NCI-H526 treated with DMSO at 0.1 percent for 48 hours (cell line): ENCODE measurements at regions not wholly inside any gene's neighbourhood (a gene's known extent, or its start where the extent isn't known, plus 50 kb on each side); places are given as distances from the start of the nearest gene placed in this dataset.

ENCODE experiments used
- DNase-seq: peaks from one replicate; lab custom pipeline; 2025; lab: John Stamatoyannopoulos, UW

- no peak for DNase-seq
These were observed 102.9 kb upstream of the TOX3 start for GRCh38 chr16:52649870-52650269.

- no peak for DNase-seq
These were observed 100.6 kb upstream of the TOX3 start for GRCh38 chr16:52647588-52647987.

- DNase-seq: no peak
These were observed 96.1 kb upstream of the TOX3 start for GRCh38 chr16:52643006-52643405.

- DNase-seq: no peak
These were observed 87.6 kb upstream of the TOX3 start for GRCh38 chr16:52634528-52634927.

- no peak for DNase-seq
These were observed 87.2 kb upstream of the TOX3 start for GRCh38 chr16:52634104-52634503.

- no peak for DNase-seq
These were observed 86.3 kb upstream of the TOX3 start for GRCh38 chr16:52633230-52633629.

- DNase-seq: no peak
These were observed 84.8 kb upstream of the TOX3 start for GRCh38 chr16:52631711-52632110.

- no peak for DNase-seq
These were observed 83.8 kb upstream of the TOX3 start for GRCh38 chr16:52630711-52631110.

- DNase-seq: no peak
These were observed 82.4 kb upstream of the TOX3 start for GRCh38 chr16:52629296-52629695.

GRCh38 chr16:52624891-52625290 is 77.9 kb upstream of the TOX3 start:
- no peak for DNase-seq

GRCh38 chr16:52621651-52622050 is 74.7 kb upstream of the TOX3 start:
- no peak for DNase-seq

- DNase-seq: no peak
These were observed 72.0 kb upstream of the TOX3 start for GRCh38 chr16:52618753-52619497.

GRCh38 chr16:52617591-52617990 is 70.6 kb upstream of the TOX3 start:
- no peak for DNase-seq

GRCh38 chr16:52613508-52613907 is 66.6 kb upstream of the TOX3 start:
- no peak for DNase-seq

- no peak for DNase-seq
These were observed 65.1 kb upstream of the TOX3 start for GRCh38 chr16:52611817-52612673.

- DNase-seq: no peak
These were observed 56.1 kb upstream of the TOX3 start for GRCh38 chr16:52603015-52603414.

- DNase-seq: peak; percentile 79
These were observed 51.0 kb upstream of the TOX3 start for GRCh38 chr16:52597772-52598483.

GRCh38 chr16:52597073-52597771 is 50.3 kb upstream of the TOX3 start:
- no peak for DNase-seq
